Pancreas (tissue), 10 donors: ENCODE measurements at regions not wholly inside any gene's neighbourhood (a gene's known extent, or its start where the extent isn't known, plus 50 kb on each side); places are given as distances from the start of the nearest gene placed in this dataset.

Experiments
- ATAC-seq, 4 donors: fragments of 200-7000 bp; cut with Tn5 transposase; one replicate each; pipeline versions ENCODE4 v1.8.0 to v1.9.1; 2020; ENCODE audit warnings: mild to moderate bottlenecking in 4 of 4, moderate library complexity in 4 of 4
- DNase-seq, 6 donors: peaks; one replicate each; pipeline ENCODE4 v3.0.0-alpha.2; 2020
- FAIRE-seq: peaks from 2 replicates; lab custom pipeline; 2012; peaks lifted over from hg19 to GRCh38; lab: Jason Lieb, UNC
- H3K27ac ChIP-seq, 4 donors: fragments of 200-600 bp; sonication (generic); 1 replicate in 3 of 4; 2 replicates in 1 of 4; pipeline versions ENCODE4 v1.5.0 to v1.8.0; 2020
- H3K27me3 ChIP-seq, 4 donors: fragments of 200-600 bp; one replicate each; pipeline ENCODE4 v1.8.0; 2021
- H3K36me3 ChIP-seq, 3 donors: fragments of 200-600 bp; sonication (generic) in 1 of 3; one replicate each; pipeline versions ENCODE4 v1.5.0 to v1.8.0; 2020 to 2021
- H3K4me1 ChIP-seq, 3 donors: fragments of 200-600 bp; one replicate each; pipeline ENCODE4 v1.8.0; 2021
- H3K4me3 ChIP-seq, 4 donors: fragments of 200-600 bp; sonication (generic) in 2 of 4; one replicate each; pipeline versions ENCODE4 v1.5.0 to v1.8.0; 2020 to 2021
- H3K9me3 ChIP-seq, 4 donors: fragments of 200-600 bp; one replicate each; pipeline ENCODE4 v1.8.0; 2021
- CTCF ChIP-seq, 4 donors: fragments of 200-600 bp; sonication (generic) in 3 of 4; IDR thresholded peaks; one replicate each; pipeline versions ENCODE4 v1.5.0 to v1.8.0; 2021; ENCODE audit warnings: antibody characterized with exemption in 4 of 4
- WGBS, 2 donors: extraction: QIAGEN DNeasy Blood & Tissue Kit; methylation state at CpG; one replicate each; pipeline ENCODE4 v1.1.7; 2013; 5-methylcytosine and 5-hydroxymethylcytosine counted together
- intact Hi-C, 3 donors: fragments of 100-400 bp; cut with DNase I; formaldehyde crosslinking; loops; one replicate each; pipeline versions ENCODE4 v1.11.1 to v1.14.2; 2022
- donor health status: healthy with polysubstance abuse.
- donor health status: DM: no; HTN: no; CAD: no; lungs with moderate emphysema.
- donor health status: DM: no; HTN: no; CAD: no.
- donor health status: control.
- donor health status: control.
- donor health status: Bipolar disorder and iron deficiency.
- donor health status: DM: yes; HTN: yes; CAD: no.
- donor health status: DM: no; HTN: no; CAD: no.
- donor health status: DM: no; HTN: no; CAD: no.
- donor health status: DM: yes; HTN: yes; CAD: no.

DNA sequence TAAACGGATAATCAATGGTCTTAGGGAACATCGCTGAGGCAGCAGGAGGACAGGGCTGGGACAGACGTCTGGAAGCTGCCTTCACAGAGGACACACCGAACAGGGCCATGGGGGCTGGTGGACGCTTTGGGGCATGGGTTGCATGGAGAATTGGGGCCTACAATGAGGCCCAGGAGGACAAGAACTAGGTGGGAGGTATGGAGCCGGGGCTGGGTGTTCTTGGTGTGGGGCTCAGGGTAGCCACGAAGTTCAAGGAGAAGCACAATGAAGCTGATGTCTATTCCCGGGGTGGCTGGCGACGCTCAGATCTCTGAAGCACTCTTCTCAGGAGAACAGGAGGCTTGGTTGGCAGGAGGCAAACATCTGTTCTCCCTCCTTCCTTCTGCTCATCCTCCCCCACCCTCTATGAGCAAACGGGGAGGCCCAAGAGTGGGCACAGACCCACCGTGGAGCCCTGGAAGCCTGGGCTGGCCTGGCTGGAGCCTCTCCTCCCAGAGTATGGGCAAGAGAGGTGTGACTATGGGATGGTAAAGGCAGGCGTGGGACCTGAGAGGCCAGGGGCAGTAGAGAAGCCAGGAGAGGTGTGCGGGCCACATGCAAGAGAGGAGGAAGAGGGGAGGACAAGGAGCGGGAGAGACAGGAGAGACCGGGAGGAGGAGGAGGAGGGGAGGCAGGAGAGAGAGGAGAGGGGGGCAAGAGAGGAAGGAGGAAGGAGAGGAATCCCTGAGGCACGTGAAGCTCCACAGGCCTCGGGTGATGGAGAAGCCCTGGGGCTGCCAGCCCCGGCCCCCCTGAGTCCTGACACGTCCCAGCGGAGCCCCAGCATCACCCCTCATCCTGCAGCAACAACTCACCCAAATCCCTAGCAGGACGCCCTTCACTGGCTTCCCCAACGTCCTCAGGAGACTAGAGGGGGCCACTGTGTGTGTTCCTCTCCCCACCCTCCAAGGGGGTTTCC, 159.1 kb downstream of the OLFM1 start:
- H3K4me3 ChIP-seq, result no peak overlapping the region
- H3K36me3 ChIP-seq, result no peaks in the 10 kb centered on the region
- TF ChIP-seq CTCF (IDR thresholded peaks at IDR 0.05), result no peak
- no peak for ATAC-seq
- peak in 2 of 6 donors; percentile 40 to 43 for DNase-seq
- no peaks in the 10 kb centered on the region for H3K9me3 ChIP-seq
- FAIRE-seq, result no peak
- WGBS, 2 donors, result 71 to 73% methylated on average over 20 to 23 of the region's 23 CpGs
- peaks cover 7 to 20% (median 14%) of the 10 kb centered on the region in 3 donors for H3K4me1 ChIP-seq
- intact Hi-C loops, result no loop called here
- no peaks in the 10 kb centered on the region for H3K27me3 ChIP-seq
- H3K27ac ChIP-seq, result no peak overlapping the region

DNA sequence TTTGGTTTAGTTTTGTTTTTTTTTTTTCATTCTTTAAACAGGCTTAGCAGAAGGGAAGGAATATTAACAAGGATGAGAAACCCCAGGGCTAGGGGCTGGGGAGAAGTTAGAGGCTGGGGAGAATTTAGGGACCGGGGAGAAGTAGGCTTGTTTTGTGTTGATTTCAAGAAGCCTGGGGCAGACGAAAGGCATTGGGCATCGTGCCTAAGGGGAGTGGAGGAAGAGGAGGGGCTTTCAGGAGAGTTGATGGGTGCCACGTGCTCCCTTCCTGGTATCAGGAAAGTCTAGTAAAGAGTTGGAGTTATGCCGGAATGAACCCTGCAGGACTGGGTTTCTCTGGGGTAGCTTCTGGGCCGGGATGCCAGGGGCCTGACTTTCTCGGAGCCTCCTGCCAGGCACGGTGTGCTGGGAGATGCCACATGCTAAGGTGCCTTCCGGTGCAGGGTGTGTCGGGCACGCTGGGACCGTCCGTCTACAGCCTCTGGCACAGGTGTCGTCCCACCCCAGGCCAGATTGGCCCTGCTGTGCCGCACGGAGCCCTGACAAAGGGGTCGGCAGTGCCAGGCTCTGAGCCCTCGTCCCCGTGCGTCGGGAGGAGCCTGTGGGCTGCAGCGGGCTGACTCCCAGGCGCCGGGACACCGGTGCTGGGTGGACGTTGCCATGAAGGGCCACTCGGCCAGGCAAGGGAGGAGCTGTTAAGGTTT, 159.9 kb downstream of the OLFM1 start:
- Histone ChIP-seq H3K4me3 (no peak overlapping the region), H3K36me3 (no peaks in the 10 kb centered on the region), H3K27me3 (no peaks in the 10 kb centered on the region), H3K4me1 (peaks cover 7 to 20% (median 14%) of the 10 kb centered on the region in 3 donors), H3K27ac (no peak overlapping the region), H3K9me3 (no peaks in the 10 kb centered on the region)
- intact Hi-C loops, result no loop called here
- WGBS, 2 donors, result 68 to 70% methylated on average over 27 of the region's 27 CpGs
- FAIRE-seq (no peak), ATAC-seq (peak; percentile 14 to 52 (median 40)), DNase-seq (peak; percentile 58 to 69 (median 62))
- no peak for TF ChIP-seq CTCF (IDR thresholded peaks at IDR 0.05)

- no peaks in the 10 kb centered on the region for H3K27me3 ChIP-seq
- TF ChIP-seq CTCF (IDR thresholded peaks at IDR 0.05), result no peak
- 79 to 82% methylated on average over 8 of the region's 8 CpGs for WGBS, 2 donors
- no peak overlapping the region for H3K27ac ChIP-seq
- H3K9me3 ChIP-seq, result no peaks in the 10 kb centered on the region
- ATAC-seq, result no peak
- no peak overlapping the region for H3K4me3 ChIP-seq
- DNase-seq, result peak in 2 of 6 donors; percentile 33 to 35
- peaks cover 7 to 20% (median 14%) of the 10 kb centered on the region in 3 donors for H3K4me1 ChIP-seq
- FAIRE-seq, result no peak
- intact Hi-C loops, result no loop called here
- no peaks in the 10 kb centered on the region for H3K36me3 ChIP-seq
Observed at GRCh38 chr9:135248111-135248510, 160.6 kb downstream of the OLFM1 start.

DNA sequence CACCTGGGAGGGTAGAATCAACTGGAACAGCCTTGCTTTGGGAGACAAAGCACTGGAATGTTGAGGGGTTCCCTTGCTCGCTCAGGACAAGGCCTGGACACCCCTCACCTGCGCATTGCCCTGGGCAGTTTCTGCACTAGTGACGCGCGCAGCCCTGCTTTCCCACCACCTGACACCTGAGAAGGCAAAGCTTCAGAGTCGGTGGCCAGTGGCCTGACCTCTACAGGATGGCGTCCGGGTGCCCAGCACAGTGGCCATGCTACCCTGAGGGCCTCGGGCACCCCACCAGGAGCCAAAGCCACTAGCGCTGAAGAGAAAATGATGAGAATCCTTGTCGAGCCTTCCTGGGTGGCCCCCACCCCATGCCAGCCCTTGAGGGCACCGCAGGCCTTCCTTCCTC, 161.3 kb downstream of the OLFM1 start:
- FAIRE-seq (no peak), ATAC-seq (no peak), DNase-seq (peak in 1 of 6 donors; percentile 45)
- Histone ChIP-seq H3K36me3 (no peaks in the 10 kb centered on the region), H3K9me3 (no peaks in the 10 kb centered on the region), H3K4me3 (no peak overlapping the region), H3K27me3 (no peaks in the 10 kb centered on the region), H3K27ac (no peak overlapping the region), H3K4me1 (peaks cover 7 to 20% (median 14%) of the 10 kb centered on the region in 3 donors)
- 88 to 91% methylated on average over 9 to 12 of the region's 12 CpGs for WGBS, 2 donors
- intact Hi-C loops, result no loop called here
- TF ChIP-seq CTCF (IDR thresholded peaks at IDR 0.05), result no peak
